ENCODE measurements at regions not wholly inside any gene's neighbourhood (a gene's known extent, or its start where the extent isn't known, plus 50 kb on each side); places are given as distances from the start of the nearest gene placed in this dataset.
A peak's percentile ranks its signal among the peaks of the same experiment; 100 is the strongest.
"Not testable (repeated sequence)": the region's sequence is repeated elsewhere in the genome, so short reads cannot be mapped to it uniquely, and the experiment has no call there.

DNA sequence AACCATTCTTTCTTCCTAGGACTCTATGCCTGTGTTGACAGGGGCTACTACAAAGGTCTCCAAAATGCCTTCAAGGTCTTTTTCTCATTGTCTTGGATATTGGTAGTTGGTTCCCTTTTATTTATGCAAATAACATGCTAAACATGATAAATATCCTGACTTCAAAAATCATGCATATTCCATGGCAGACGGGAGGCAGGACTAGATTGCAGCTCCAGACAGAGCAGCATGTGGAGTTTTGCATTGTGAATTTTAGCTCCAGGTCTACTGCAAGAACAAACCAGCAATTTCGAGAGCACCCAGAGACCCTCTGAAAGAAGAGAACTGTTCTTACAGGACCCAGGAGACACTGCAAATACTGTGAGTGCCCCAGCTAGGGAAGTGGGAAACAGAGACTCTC lies 254.9 kb downstream of the RCHY1 start:
- Histone ChIP-seq H3K27me3 (no peaks in the 10 kb centered on the region), H3K36me3 (no peaks in the 10 kb centered on the region), H3K27ac (no peak overlapping the region), H3K4me1 (no peaks in the 10 kb centered on the region), H3K4me3 (no peak overlapping the region), H3K9me3 (no peaks in the 10 kb centered on the region)
- TF ChIP-seq POLR2A (IDR thresholded peaks at IDR 0.05) = no peak
- TF ChIP-seq, protein P1, sequence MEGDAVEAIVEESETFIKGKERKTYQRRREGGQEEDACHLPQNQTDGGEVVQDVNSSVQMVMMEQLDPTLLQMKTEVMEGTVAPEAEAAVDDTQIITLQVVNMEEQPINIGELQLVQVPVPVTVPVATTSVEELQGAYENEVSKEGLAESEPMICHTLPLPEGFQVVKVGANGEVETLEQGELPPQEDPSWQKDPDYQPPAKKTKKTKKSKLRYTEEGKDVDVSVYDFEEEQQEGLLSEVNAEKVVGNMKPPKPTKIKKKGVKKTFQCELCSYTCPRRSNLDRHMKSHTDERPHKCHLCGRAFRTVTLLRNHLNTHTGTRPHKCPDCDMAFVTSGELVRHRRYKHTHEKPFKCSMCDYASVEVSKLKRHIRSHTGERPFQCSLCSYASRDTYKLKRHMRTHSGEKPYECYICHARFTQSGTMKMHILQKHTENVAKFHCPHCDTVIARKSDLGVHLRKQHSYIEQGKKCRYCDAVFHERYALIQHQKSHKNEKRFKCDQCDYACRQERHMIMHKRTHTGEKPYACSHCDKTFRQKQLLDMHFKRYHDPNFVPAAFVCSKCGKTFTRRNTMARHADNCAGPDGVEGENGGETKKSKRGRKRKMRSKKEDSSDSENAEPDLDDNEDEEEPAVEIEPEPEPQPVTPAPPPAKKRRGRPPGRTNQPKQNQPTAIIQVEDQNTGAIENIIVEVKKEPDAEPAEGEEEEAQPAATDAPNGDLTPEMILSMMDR (IDR thresholded peaks at IDR 0.05) = no peak
- intact Hi-C loops (cut with DNase I) = no loop called here
- ATAC-seq (no peak), DNase-seq (no peak)
- 62 to 91% (median 83%) methylated on average over 2 of the region's 2 CpGs for WGBS, 4 donors

- intact Hi-C loops (cut with DNase I) = no loop called here
- Histone ChIP-seq H3K27me3 (no peaks in the 10 kb centered on the region), H3K9me3 (no peaks in the 10 kb centered on the region), H3K4me1 (no peaks in the 10 kb centered on the region), H3K36me3 (no peaks in the 10 kb centered on the region), H3K27ac (no peak overlapping the region), H3K4me3 (no peak overlapping the region)
- ATAC-seq (no peak), DNase-seq (no peak)
- WGBS, 4 donors = 72 to 81% (median 76%) methylated on average over 4 of the region's 4 CpGs
- TF ChIP-seq POLR2A (IDR thresholded peaks at IDR 0.05) = no peak
- TF ChIP-seq, protein P1 (IDR thresholded peaks at IDR 0.05) = no peak
Observed at GRCh38 chr4:75255261-75255660, 258.9 kb downstream of the RCHY1 start.

DNA sequence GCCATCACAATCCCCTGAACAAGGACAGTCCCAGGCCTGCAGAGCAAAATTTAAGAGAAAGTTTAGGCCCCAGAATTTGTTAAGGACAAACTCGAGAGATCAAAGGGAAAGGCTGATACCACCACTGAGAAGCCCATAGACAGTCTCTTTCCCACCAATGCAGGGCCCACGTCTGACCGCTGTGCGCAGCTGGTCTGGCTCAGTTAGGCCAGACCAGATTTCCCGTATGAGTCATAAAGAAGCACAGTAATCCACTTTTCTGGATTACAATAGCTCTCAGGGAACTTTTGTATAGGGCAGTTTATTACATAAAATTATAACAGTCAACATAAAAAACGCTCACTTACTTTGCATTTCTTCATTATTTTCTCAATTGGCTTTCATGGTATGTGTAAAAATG lies 259.5 kb downstream of the RCHY1 start:
- Histone ChIP-seq H3K27ac (no peak overlapping the region), H3K4me1 (no peaks in the 10 kb centered on the region), H3K36me3 (no peaks in the 10 kb centered on the region), H3K4me3 (no peak overlapping the region), H3K9me3 (no peaks in the 10 kb centered on the region), H3K27me3 (no peaks in the 10 kb centered on the region)
- TF ChIP-seq, protein P1 (IDR thresholded peaks at IDR 0.05) = no peak
- TF ChIP-seq POLR2A (IDR thresholded peaks at IDR 0.05) = no peak
- intact Hi-C loops (cut with DNase I) = no loop called here
- DNase-seq (peak in 1 of 5 donors; percentile 30), ATAC-seq (peak in 2 of 4 donors; percentile 24 to 59)
- WGBS, 4 donors = 66 to 76% (median 71%) methylated on average over 6 of the region's 6 CpGs

DNA sequence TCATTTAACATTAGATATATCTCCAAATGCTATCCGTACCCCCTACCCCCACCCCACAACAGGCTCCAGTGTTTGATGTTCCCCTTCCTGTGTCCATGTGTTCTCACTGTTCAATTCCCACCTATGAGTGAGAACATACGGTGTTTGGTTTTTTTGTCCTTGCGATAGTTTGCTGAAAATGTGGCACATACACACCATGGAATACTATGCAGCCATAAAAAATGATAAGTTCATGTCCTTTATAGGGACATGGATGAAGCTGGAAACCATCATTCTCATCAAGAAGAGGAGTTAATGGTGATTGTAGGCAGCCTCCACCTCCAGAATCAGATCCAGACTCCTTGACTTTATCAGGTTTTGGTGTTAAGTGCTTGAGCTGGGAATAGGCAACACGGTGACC lies 261.1 kb downstream of the RCHY1 start:
- H3K27ac ChIP-seq; H3K9me3 ChIP-seq; intact Hi-C loops (cut with DNase I); DNase-seq; H3K4me1 ChIP-seq; H3K4me3 ChIP-seq; H3K36me3 ChIP-seq; H3K27me3 ChIP-seq; ATAC-seq: not testable (repeated sequence)
- WGBS, 4 donors = 71 to 97% (median 72%) methylated on average over 3 to 4 of the region's 4 CpGs

DNA sequence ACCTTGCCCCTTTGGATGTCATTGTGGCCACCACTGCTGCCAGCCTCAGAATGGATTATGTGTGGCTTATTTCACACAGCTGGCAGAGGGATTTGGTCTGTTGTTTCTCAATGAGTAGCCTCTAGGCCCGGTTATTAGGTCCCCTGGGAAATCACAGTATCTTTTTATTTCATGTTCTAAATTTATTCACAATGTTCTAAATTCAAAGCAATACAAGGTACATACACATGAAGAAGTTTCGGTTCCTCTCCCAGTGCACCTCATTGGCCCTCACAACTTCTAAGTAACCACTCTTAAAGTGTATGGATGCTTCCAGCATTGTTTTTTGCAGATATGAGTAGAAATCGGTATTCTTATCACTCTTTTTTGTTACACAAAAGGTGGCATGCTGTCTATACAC lies 262.7 kb downstream of the RCHY1 start:
- H3K27me3 ChIP-seq = no peaks in the 10 kb centered on the region
- no peak for DNase-seq
- H3K4me3 ChIP-seq = no peak overlapping the region
- no peaks in the 10 kb centered on the region for H3K9me3 ChIP-seq
- H3K36me3 ChIP-seq = no peaks in the 10 kb centered on the region
- no peaks in the 10 kb centered on the region for H3K4me1 ChIP-seq
- no peak for ATAC-seq
- H3K27ac ChIP-seq = no peak overlapping the region
- intact Hi-C loops (cut with DNase I) = no loop called here
- TF ChIP-seq, protein P1 (IDR thresholded peaks at IDR 0.05) = no peak
- TF ChIP-seq POLR2A (IDR thresholded peaks at IDR 0.05) = no peak
- 65 to 81% (median 68%) methylated on average over 3 of the region's 3 CpGs for WGBS, 4 donors

Measured in heart left ventricle (tissue), 16 donors.